IPS-18c (cell line): ENCODE measurements at regions not wholly inside any gene's neighbourhood (a gene's known extent, or its start where the extent isn't known, plus 50 kb on each side); places are given as distances from the start of the nearest gene placed in this dataset.
"Not testable (repeated sequence)": the region's sequence is repeated elsewhere in the genome, so short reads cannot be mapped to it uniquely, and the experiment has no call there.

Experiments used
- H3K4me3 ChIP-seq: 2 replicates; pipeline ENCODE4 v1.7.0; 2013; ENCODE audit warnings: low read depth, mild to moderate bottlenecking, low read length, moderate library complexity; ENCODE audit not compliant: insufficient read depth
- H3K9me3 ChIP-seq: one replicate; pipeline ENCODE4 v1.6.1; 2013; ENCODE audit warnings: mild to moderate bottlenecking, low read length, moderate library complexity; ENCODE audit not compliant: control insufficient read depth, insufficient read depth

GRCh38 chrX:129039176-129039575 lies 484.1 kb downstream of the SMARCA1 start:
- H3K4me3 ChIP-seq, result no peak overlapping the region
- peaks cover 3% of the 10 kb centered on the region for H3K9me3 ChIP-seq

GRCh38 chrX:129037389-129037788 lies 485.9 kb downstream of the SMARCA1 start:
- H3K9me3 ChIP-seq, result no peaks in the 10 kb centered on the region
- H3K4me3 ChIP-seq, result no peak overlapping the region

GRCh38 chrX:129035180-129035579 lies 488.1 kb downstream of the SMARCA1 start:
- no peaks in the 10 kb centered on the region for H3K9me3 ChIP-seq
- no peak overlapping the region for H3K4me3 ChIP-seq

GRCh38 chrX:129034196-129034595 lies 489.1 kb downstream of the SMARCA1 start:
- Histone ChIP-seq H3K9me3 (no peaks in the 10 kb centered on the region), H3K4me3 (no peak overlapping the region)

- H3K4me3 ChIP-seq, result no peak overlapping the region
- peaks cover 3% of the 10 kb centered on the region for H3K9me3 ChIP-seq
Measured at GRCh38 chrX:129026202-129026601, 497.1 kb downstream of the SMARCA1 start.

GRCh38 chrX:129025376-129025775 lies 497.9 kb downstream of the SMARCA1 start:
- Histone ChIP-seq H3K4me3 (no peak overlapping the region), H3K9me3 (peaks cover 3% of the 10 kb centered on the region)

- H3K9me3 ChIP-seq, result peaks cover 3% of the 10 kb centered on the region
- H3K4me3 ChIP-seq, result no peak overlapping the region
Measured at GRCh38 chrX:129019412-129019811, 503.9 kb downstream of the SMARCA1 start.

- no peak overlapping the region for H3K4me3 ChIP-seq
- H3K9me3 ChIP-seq, result no peaks in the 10 kb centered on the region
Measured at GRCh38 chrX:129015381-129015780, 507.9 kb downstream of the SMARCA1 start.

GRCh38 chrX:129013574-129013973 lies 509.7 kb downstream of the SMARCA1 start:
- no peaks in the 10 kb centered on the region for H3K9me3 ChIP-seq
- H3K4me3 ChIP-seq, result no peak overlapping the region

GRCh38 chrX:129007631-129008030 lies 515.7 kb downstream of the SMARCA1 start:
- Histone ChIP-seq H3K9me3 (peaks cover 2% of the 10 kb centered on the region), H3K4me3 (no peak overlapping the region)

GRCh38 chrX:129006491-129006890 lies 516.8 kb downstream of the SMARCA1 start:
- Histone ChIP-seq H3K4me3 (no peak overlapping the region), H3K9me3 (peaks cover 2% of the 10 kb centered on the region)

- no peaks in the 10 kb centered on the region for H3K9me3 ChIP-seq
Measured at GRCh38 chrX:129000797-129001196, 522.5 kb downstream of the SMARCA1 start.

GRCh38 chrX:129000018-129000417 lies 523.3 kb downstream of the SMARCA1 start:
- no peaks in the 10 kb centered on the region for H3K9me3 ChIP-seq
- H3K4me3 ChIP-seq, result no peak overlapping the region

More at GRCh38 chrX:129000797-129001196, 522.5 kb downstream of the SMARCA1 start:
- no peak overlapping the region for H3K4me3 ChIP-seq

- no peak overlapping the region; the same call in 1 of the 2 replicates for H3K4me3 ChIP-seq
Measured at GRCh38 chrX:128992107-128992971, 531.0 kb downstream of the SMARCA1 start.

GRCh38 chrX:128975745-128976144 lies 547.5 kb downstream of the SMARCA1 start:
- H3K4me3 ChIP-seq, result no peak overlapping the region
- peaks cover 5% of the 10 kb centered on the region for H3K9me3 ChIP-seq

More at GRCh38 chrX:128992107-128992971, 531.0 kb downstream of the SMARCA1 start:
- peaks cover 5% of the 10 kb centered on the region for H3K9me3 ChIP-seq

GRCh38 chrX:128973033-128973432 lies 550.3 kb downstream of the SMARCA1 start:
- H3K4me3 ChIP-seq, result no peak overlapping the region

GRCh38 chrX:128961290-128961689 lies 562.0 kb downstream of the SMARCA1 start:
- H3K4me3 ChIP-seq, result no peak overlapping the region
- peaks cover 6% of the 10 kb centered on the region for H3K9me3 ChIP-seq

More at GRCh38 chrX:128973033-128973432, 550.3 kb downstream of the SMARCA1 start:
- peaks cover 5% of the 10 kb centered on the region for H3K9me3 ChIP-seq

- H3K4me3 ChIP-seq, H3K9me3 ChIP-seq: not testable (repeated sequence)
Measured at GRCh38 chrX:128954697-128955096, 568.6 kb downstream of the SMARCA1 start.
